BE2C (cell line): ENCODE measurements at regions not wholly inside any gene's neighbourhood (a gene's known extent, or its start where the extent isn't known, plus 50 kb on each side); places are given as distances from the start of the nearest gene placed in this dataset.

Experiments
- DNase-seq: peaks from one replicate; pipeline ENCODE4 v3.0.0-alpha.2; 2020
- H3K27me3 ChIP-seq: fragments of 250-450 bp; sonication (Bioruptor Pico); 2 replicates; pipeline ENCODE4 v1.5.1; 2020; ENCODE audit warnings: mild to moderate bottlenecking
- H3K36me3 ChIP-seq: fragments of 250-450 bp; sonication (Bioruptor Pico); 2 replicates; pipeline ENCODE4 v1.5.1; 2020; ENCODE audit warnings: mild to moderate bottlenecking
- H3K4me1 ChIP-seq: fragments of 250-450 bp; sonication (Bioruptor Pico); 2 replicates; pipeline ENCODE4 v1.5.1; 2020
- H3K4me3 ChIP-seq: 2 replicates; pipeline ENCODE4 v1.5.1; 2011; ENCODE audit warnings: low read depth, low read length
- H3K9me3 ChIP-seq: fragments of 250-450 bp; sonication (Bioruptor Pico); 2 replicates; pipeline ENCODE4 v1.5.1; 2020
- TF ChIP-seq, protein P1 (sequence below): IDR thresholded peaks from 2 replicates; pipeline ENCODE4 v1.5.1; 2012; ENCODE audit warnings: mild to moderate bottlenecking, low read depth, low read length

DNA sequence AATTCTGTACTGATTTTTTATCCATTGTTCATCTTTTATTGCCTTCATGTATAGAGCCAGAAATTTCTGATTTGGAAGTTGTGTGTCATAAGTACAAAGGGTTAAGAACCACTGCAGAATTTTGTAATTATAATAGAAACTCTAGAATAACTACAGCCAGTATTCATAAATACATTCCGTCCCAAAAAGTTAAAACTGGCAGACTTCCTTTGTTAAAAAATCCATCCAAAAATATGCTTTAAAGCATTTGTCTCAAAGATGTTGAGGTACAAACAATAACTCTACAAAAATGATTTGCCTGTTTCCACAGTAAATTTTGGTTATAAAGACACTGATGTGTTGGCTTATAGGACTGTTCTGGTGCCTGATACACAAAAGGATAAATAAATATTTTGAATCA lies 436.6 kb downstream of the DTWD2 start:
- no peaks in the 10 kb centered on the region for H3K4me1 ChIP-seq
- H3K9me3 ChIP-seq, result no peaks in the 10 kb centered on the region
- H3K27me3 ChIP-seq, result no peaks in the 10 kb centered on the region
- TF ChIP-seq, protein P1, sequence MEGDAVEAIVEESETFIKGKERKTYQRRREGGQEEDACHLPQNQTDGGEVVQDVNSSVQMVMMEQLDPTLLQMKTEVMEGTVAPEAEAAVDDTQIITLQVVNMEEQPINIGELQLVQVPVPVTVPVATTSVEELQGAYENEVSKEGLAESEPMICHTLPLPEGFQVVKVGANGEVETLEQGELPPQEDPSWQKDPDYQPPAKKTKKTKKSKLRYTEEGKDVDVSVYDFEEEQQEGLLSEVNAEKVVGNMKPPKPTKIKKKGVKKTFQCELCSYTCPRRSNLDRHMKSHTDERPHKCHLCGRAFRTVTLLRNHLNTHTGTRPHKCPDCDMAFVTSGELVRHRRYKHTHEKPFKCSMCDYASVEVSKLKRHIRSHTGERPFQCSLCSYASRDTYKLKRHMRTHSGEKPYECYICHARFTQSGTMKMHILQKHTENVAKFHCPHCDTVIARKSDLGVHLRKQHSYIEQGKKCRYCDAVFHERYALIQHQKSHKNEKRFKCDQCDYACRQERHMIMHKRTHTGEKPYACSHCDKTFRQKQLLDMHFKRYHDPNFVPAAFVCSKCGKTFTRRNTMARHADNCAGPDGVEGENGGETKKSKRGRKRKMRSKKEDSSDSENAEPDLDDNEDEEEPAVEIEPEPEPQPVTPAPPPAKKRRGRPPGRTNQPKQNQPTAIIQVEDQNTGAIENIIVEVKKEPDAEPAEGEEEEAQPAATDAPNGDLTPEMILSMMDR, result no peak
- H3K4me3 ChIP-seq, result no peak overlapping the region
- DNase-seq, result no peak
- no peaks in the 10 kb centered on the region for H3K36me3 ChIP-seq

DNA sequence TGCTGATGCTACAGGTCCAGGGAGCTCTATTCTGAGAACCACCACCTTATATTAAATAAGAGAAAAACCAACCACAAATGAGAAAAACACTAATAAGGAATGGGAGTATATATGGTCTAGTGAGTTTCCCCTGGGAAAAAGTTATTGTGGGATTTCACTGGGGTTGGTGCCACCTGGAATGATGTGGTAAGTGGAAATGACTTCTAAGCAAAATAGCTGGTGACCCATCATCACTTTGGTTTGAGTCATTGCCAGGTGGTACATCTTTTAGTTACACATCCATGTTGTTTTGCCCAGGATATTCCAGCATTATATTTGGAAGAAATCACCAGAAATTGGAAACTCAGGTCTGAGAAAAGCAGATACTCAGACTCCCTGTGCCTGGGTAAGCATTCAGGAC lies 437.3 kb downstream of the DTWD2 start:
- Histone ChIP-seq H3K4me1 (no peaks in the 10 kb centered on the region), H3K4me3 (no peak overlapping the region), H3K9me3 (no peaks in the 10 kb centered on the region), H3K36me3 (no peaks in the 10 kb centered on the region), H3K27me3 (no peaks in the 10 kb centered on the region)
- no peak for DNase-seq
- TF ChIP-seq, protein P1, result no peak

DNA sequence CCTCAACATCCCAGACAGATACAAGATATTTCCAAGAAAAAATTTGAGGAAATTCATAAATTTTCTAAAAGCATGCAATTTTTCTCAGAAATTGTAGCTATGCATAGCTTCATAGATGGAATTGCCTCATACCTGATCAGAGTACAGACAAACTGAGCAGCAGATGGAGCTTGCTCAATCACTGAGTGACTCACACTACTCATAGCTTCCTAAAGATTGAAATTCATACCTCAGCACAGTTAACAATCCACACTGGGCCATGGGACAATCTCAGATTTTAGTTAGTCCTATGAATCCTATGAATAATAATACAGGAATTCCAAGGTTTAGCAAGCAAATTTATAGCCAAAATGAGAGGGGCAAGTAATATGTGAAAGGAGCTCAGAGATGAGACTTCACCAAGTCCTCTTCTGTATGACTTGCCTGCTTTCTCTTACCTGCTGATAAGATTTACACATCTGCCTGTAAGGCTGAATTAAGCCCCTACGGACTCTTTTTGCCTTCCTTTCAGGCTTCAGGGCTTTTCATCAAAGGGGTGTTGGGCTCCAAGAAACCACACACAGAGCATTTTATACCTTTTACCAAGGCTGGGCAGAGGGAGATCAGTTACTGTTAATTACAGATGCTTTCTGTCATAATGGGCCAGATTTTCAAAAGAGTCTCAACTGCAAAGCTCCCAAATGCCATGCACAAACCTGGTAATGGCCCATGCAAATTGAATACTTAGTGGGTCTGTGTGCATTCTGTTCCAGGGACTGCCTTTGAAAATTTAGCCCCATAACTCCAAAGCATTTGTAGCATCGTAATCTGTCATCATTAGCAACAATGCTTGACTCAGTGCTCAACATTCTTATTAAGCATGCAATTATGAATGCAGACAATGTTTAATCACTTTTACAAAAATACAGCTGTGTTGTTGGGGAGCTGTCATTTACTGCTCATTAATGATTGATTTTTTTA lies 439.3 kb downstream of the DTWD2 start:
- Histone ChIP-seq H3K4me3 (no peak overlapping the region), H3K36me3 (no peaks in the 10 kb centered on the region), H3K27me3 (no peaks in the 10 kb centered on the region), H3K4me1 (no peaks in the 10 kb centered on the region), H3K9me3 (no peaks in the 10 kb centered on the region)
- TF ChIP-seq, protein P1, result no peak
- DNase-seq, result no peak

GRCh38 chr5:118545470-118545869 lies 442.9 kb downstream of the DTWD2 start:
- H3K4me1 ChIP-seq, result no peaks in the 10 kb centered on the region
- H3K36me3 ChIP-seq, result no peaks in the 10 kb centered on the region
- no peak for DNase-seq
- H3K4me3 ChIP-seq, result no peak overlapping the region
- TF ChIP-seq, protein P1, result no peak
- H3K27me3 ChIP-seq, result no peaks in the 10 kb centered on the region
- no peaks in the 10 kb centered on the region for H3K9me3 ChIP-seq

DNA sequence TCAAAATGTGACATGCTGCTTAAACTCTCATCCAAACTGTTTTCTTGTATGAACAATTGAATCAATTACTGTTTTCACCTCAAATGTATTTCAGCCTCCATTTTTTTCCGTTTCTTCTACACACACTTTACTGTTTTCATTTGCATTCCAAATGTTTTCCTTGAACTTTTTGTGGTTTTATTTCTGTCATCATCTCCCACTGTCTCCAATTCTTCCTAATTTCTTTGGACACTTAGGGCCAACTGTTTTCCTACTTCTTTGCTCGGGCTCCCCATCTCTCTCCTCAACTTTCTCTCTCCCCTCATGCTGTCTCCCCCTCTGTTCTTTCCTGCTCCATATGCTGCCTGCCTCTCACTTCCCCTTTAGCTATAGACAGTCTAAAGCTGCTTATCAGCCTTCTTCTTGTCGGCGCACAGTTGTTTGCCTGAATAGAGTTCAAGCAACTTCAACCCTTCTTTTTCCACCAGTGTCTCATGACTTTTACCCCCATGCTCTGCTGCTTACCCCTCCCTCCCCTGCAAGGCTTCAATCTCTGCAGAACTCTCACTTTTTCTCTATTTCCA lies 443.4 kb downstream of the DTWD2 start:
- DNase-seq, result no peak
- H3K4me1 ChIP-seq, result no peaks in the 10 kb centered on the region
- no peaks in the 10 kb centered on the region for H3K36me3 ChIP-seq
- H3K4me3 ChIP-seq, result no peak overlapping the region
- no peaks in the 10 kb centered on the region for H3K27me3 ChIP-seq
- no peaks in the 10 kb centered on the region for H3K9me3 ChIP-seq
- TF ChIP-seq, protein P1, result no peak

DNA sequence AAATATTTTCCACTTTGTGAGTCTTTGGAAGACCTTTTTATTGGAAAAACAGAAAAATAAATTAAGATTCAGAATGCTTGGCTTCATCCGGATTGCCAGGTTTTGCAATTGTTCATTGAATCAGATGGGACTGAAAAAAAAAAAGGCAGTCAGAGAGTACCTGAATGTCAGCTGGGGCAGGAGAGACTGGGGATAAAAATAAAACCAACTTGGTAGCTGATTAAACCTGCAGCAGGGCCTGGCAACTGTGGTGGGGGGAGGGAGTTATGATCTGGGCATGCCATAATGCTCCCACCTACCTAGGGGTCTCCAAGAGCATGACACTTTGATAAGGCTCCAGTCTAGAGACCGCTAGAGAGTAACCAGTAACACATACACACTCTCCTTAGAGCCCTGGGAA lies 454.4 kb downstream of the DTWD2 start:
- Histone ChIP-seq H3K4me3 (no peak overlapping the region), H3K4me1 (no peaks in the 10 kb centered on the region), H3K9me3 (no peaks in the 10 kb centered on the region), H3K36me3 (no peaks in the 10 kb centered on the region), H3K27me3 (no peaks in the 10 kb centered on the region)
- TF ChIP-seq, protein P1, result no peak
- DNase-seq, result no peak
